DND-41 (cell line): ENCODE measurements at regions not wholly inside any gene's neighbourhood (a gene's known extent, or its start where the extent isn't known, plus 50 kb on each side); places are given as distances from the start of the nearest gene placed in this dataset.

Experiments
- EZH2 ChIP-seq: IDR thresholded peaks from 3 replicates; pipeline ENCODE4 v1.6.1; 2012; ENCODE audit warnings: borderline replicate concordance, low read depth, mild to moderate bottlenecking, moderate library complexity, low read length, inconsistent platforms; ENCODE audit not compliant: severe bottlenecking
- TF ChIP-seq, protein P1 (sequence below): IDR thresholded peaks from 2 replicates; pipeline ENCODE4 v1.5.1; 2012; ENCODE audit warnings: borderline replicate concordance, low read length, moderate library complexity, mild to moderate bottlenecking; ENCODE audit not compliant: poor library complexity, severe bottlenecking; ENCODE audit errors: extremely low read depth

DNA sequence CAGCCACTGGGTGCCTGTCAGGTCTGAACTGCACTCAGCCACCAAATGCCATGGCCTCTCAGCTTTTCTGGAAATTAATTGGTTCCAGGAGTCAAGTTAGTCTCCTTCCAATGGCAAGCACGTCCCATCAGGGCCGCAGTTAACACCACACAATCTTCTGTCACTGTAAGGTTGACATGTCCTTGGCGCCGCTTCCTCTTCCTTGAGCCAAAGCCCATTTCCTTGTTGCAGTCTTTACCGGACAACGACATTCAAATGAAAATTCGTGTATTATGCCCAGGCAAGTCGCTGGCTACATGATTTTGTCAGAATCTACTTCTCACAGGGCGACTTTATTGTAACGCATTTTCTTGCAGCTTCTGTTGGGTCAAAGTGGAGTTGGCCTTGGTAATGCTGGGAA lies 430.6 kb upstream of the KAZN start:
- no peak for TF ChIP-seq EZH2
- TF ChIP-seq, protein P1, sequence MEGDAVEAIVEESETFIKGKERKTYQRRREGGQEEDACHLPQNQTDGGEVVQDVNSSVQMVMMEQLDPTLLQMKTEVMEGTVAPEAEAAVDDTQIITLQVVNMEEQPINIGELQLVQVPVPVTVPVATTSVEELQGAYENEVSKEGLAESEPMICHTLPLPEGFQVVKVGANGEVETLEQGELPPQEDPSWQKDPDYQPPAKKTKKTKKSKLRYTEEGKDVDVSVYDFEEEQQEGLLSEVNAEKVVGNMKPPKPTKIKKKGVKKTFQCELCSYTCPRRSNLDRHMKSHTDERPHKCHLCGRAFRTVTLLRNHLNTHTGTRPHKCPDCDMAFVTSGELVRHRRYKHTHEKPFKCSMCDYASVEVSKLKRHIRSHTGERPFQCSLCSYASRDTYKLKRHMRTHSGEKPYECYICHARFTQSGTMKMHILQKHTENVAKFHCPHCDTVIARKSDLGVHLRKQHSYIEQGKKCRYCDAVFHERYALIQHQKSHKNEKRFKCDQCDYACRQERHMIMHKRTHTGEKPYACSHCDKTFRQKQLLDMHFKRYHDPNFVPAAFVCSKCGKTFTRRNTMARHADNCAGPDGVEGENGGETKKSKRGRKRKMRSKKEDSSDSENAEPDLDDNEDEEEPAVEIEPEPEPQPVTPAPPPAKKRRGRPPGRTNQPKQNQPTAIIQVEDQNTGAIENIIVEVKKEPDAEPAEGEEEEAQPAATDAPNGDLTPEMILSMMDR, result no peak
